Keratinocyte (primary cell): ENCODE measurements at regions not wholly inside any gene's neighbourhood (a gene's known extent, or its start where the extent isn't known, plus 50 kb on each side); places are given as distances from the start of the nearest gene placed in this dataset.

Experiments
- DNase-seq: peaks from one replicate; pipeline ENCODE4 v3.0.0-alpha.2; 2011; ENCODE audit warnings: low read depth, missing footprints, low spot score
- FAIRE-seq: peaks from 2 replicates; lab custom pipeline; 2011; peaks lifted over from hg19 to GRCh38; lab: Jason Lieb, UNC
- H2AFZ ChIP-seq: 2 replicates; pipeline ENCODE4 v1.6.0; 2012; ENCODE audit warnings: low read length, control low read depth, inconsistent platforms; ENCODE audit not compliant: control insufficient read depth
- H3K27ac ChIP-seq: 2 replicates; pipeline ENCODE4 v1.5.1; 2011; ENCODE audit warnings: low read length; ENCODE audit not compliant: control insufficient read depth, insufficient read depth
- H3K27me3 ChIP-seq: 3 replicates; pipeline ENCODE4 v1.6.0; 2011; ENCODE audit warnings: low read length; ENCODE audit not compliant: control insufficient read depth, insufficient read depth; ENCODE audit errors: extremely low read depth
- H3K36me3 ChIP-seq, 2 experiments: 2 replicates in 1 of 2; 3 replicates in 1 of 2; pipeline ENCODE4 v1.5.1; 2011; ENCODE audit warnings: low read length in 2 of 2, mild to moderate bottlenecking in 1 of 2; ENCODE audit not compliant: control insufficient read depth in 2 of 2, insufficient read depth in 2 of 2; ENCODE audit errors: extremely low read depth in 1 of 2
- H3K4me1 ChIP-seq: 3 replicates; pipeline ENCODE4 v1.5.1; 2011; ENCODE audit warnings: low read length; ENCODE audit not compliant: control insufficient read depth, insufficient read depth; ENCODE audit errors: extremely low read depth
- H3K4me2 ChIP-seq: 3 replicates; pipeline ENCODE4 v1.6.0; 2011; ENCODE audit warnings: low read depth, low read length; ENCODE audit not compliant: control insufficient read depth, insufficient read depth; ENCODE audit errors: extremely low read depth
- H3K4me3 ChIP-seq, 3 experiments: fragments of 200-600 bp in 1 of 3; sonication (generic) in 1 of 3; 2 replicates in 2 of 3; 3 replicates in 1 of 3; pipeline ENCODE4 v1.5.1; 2011 to 2016; ENCODE audit warnings: low read length in 3 of 3, mild to moderate bottlenecking in 3 of 3, control low read depth in 2 of 3, inconsistent platforms in 1 of 3, low read depth in 1 of 3, mixed read lengths in 1 of 3, mixed run types in 1 of 3, moderate library complexity in 1 of 3; ENCODE audit not compliant: control insufficient read depth in 2 of 3, insufficient read depth in 2 of 3; ENCODE audit errors: extremely low read depth in 1 of 3
- H3K79me2 ChIP-seq: 2 replicates; pipeline ENCODE4 v1.6.0; 2012; ENCODE audit warnings: low read length; ENCODE audit not compliant: control insufficient read depth, insufficient read depth
- H3K9ac ChIP-seq: 3 replicates; pipeline ENCODE4 v1.6.0; 2011; ENCODE audit warnings: low read length; ENCODE audit not compliant: control insufficient read depth, insufficient read depth; ENCODE audit errors: extremely low read depth
- H3K9me1 ChIP-seq: 3 replicates; pipeline ENCODE4 v1.6.0; 2011; ENCODE audit warnings: low read length; ENCODE audit not compliant: control insufficient read depth, insufficient read depth; ENCODE audit errors: extremely low read depth
- H3K9me3 ChIP-seq: 2 replicates; pipeline ENCODE4 v1.5.1; 2012; ENCODE audit warnings: low read depth, low read length; ENCODE audit not compliant: control insufficient read depth
- H4K20me1 ChIP-seq: 3 replicates; pipeline ENCODE4 v1.6.0; 2011; ENCODE audit warnings: low read length; ENCODE audit not compliant: control insufficient read depth, insufficient read depth; ENCODE audit errors: extremely low read depth
- CTCF ChIP-seq, 3 experiments: IDR thresholded peaks in 1 of 3; conservative IDR thresholded peaks in 1 of 3; optimal IDR thresholded peaks in 1 of 3; 2 replicates in 2 of 3; 3 replicates in 1 of 3; pipeline versions ENCODE3 to v1.5.1; 2011; ENCODE audit warnings: low read length in 3 of 3, mild to moderate bottlenecking in 3 of 3, moderate library complexity in 2 of 3, control low read depth in 1 of 3, inconsistent platforms in 1 of 3; ENCODE audit not compliant: insufficient read depth in 2 of 3; ENCODE audit errors: extremely low read depth in 1 of 3
- EZH2 ChIP-seq: IDR thresholded peaks from one replicate; pipeline ENCODE4 v1.6.1; 2012; ENCODE audit warnings: inconsistent platforms, mild to moderate bottlenecking, low read length, moderate library complexity
- dilution Hi-C: fragments of 300-500 bp; cut with MboI; formaldehyde crosslinking; loops from one replicate; pipeline ENCODE4 v1.7.0; 2020; ENCODE audit warnings: low sequenced_read_pairs; ENCODE audit not compliant: extremely low pct_ligation_motif_present

- Histone ChIP-seq H3K4me3 (no peak overlapping the region), H4K20me1 (no peaks in the 10 kb centered on the region), H3K27ac (no peak overlapping the region), H3K27me3 (no peaks in the 10 kb centered on the region), H3K79me2 (no peaks in the 10 kb centered on the region), H3K36me3 (no peaks in the 10 kb centered on the region), H3K9me3 (no peaks in the 10 kb centered on the region), H3K4me2 (no peak overlapping the region), H3K9me1 (no peaks in the 10 kb centered on the region), H2AFZ (no peak overlapping the region), H3K4me1 (no peaks in the 10 kb centered on the region), H3K9ac (no peak overlapping the region)
- TF ChIP-seq EZH2 (no peak), CTCF (optimal IDR thresholded peaks at IDR 0.05 in 1 of 3, IDR thresholded peaks at IDR 0.05 in 1 of 3, conservative IDR thresholded peaks at IDR 0.05 in 1 of 3; ENCODE audit: extremely low read depth in 1 of 3, insufficient read depth in 2 of 3, low read length in 3 of 3) (no peak)
- FAIRE-seq (no peak), DNase-seq (no peak)
- dilution Hi-C loops: no loop called here
Observed at GRCh38 chr2:187716301-187716700, 162.1 kb upstream of the TFPI start.

- H2AFZ ChIP-seq: no peak overlapping the region
- no peak for DNase-seq
Observed at GRCh38 chr2:187718092-187718491, 163.9 kb upstream of the TFPI start.

More at GRCh38 chr2:187718092-187718491, 163.9 kb upstream of the TFPI start:
- Histone ChIP-seq H3K36me3 (no peaks in the 10 kb centered on the region), H3K79me2 (no peaks in the 10 kb centered on the region), H3K4me2 (no peak overlapping the region), H4K20me1 (no peaks in the 10 kb centered on the region), H3K4me3 (no peak overlapping the region), H3K4me1 (no peaks in the 10 kb centered on the region), H3K9me1 (no peaks in the 10 kb centered on the region), H3K27ac (no peak overlapping the region), H3K27me3 (no peaks in the 10 kb centered on the region), H3K9ac (no peak overlapping the region), H3K9me3 (no peaks in the 10 kb centered on the region)
- FAIRE-seq: no peak
- dilution Hi-C loops: no loop called here
- TF ChIP-seq EZH2: no peak
- TF ChIP-seq CTCF (optimal IDR thresholded peaks at IDR 0.05 in 1 of 3, IDR thresholded peaks at IDR 0.05 in 1 of 3, conservative IDR thresholded peaks at IDR 0.05 in 1 of 3; ENCODE audit: extremely low read depth in 1 of 3, insufficient read depth in 2 of 3, low read length in 3 of 3): no peak
